H9 (cell line): ENCODE measurements at regions not wholly inside any gene's neighbourhood (a gene's known extent, or its start where the extent isn't known, plus 50 kb on each side); places are given as distances from the start of the nearest gene placed in this dataset.

Experiments
- DNase-seq: peaks from one replicate; pipeline ENCODE4 v3.0.0-alpha.2; 2017
- H2AFZ ChIP-seq: one replicate; pipeline ENCODE4 v1.6.1; 2013; ENCODE audit warnings: mild to moderate bottlenecking, low read length, control low read depth, moderate library complexity
- H2AK5ac ChIP-seq: 2 replicates; pipeline ENCODE4 v1.6.1; 2013; ENCODE audit warnings: low read length, control low read depth, mixed read lengths; ENCODE audit not compliant: insufficient read length
- H2BK120ac ChIP-seq: one replicate; pipeline ENCODE4 v1.6.1; 2013; ENCODE audit warnings: low read depth, mild to moderate bottlenecking, low read length, control low read depth, inconsistent platforms; ENCODE audit not compliant: poor library complexity, severe bottlenecking
- H2BK12ac ChIP-seq: 2 replicates; pipeline ENCODE4 v1.6.1; 2013; ENCODE audit warnings: low read length, control low read depth, mixed read lengths, low read depth; ENCODE audit not compliant: insufficient read length
- H2BK15ac ChIP-seq: 2 replicates; pipeline ENCODE4 v1.6.1; 2013; ENCODE audit warnings: low read depth, low read length, control low read depth
- H2BK20ac ChIP-seq: one replicate; pipeline ENCODE4 v1.6.1; 2013; ENCODE audit warnings: low read depth, mild to moderate bottlenecking, low read length, control low read depth, inconsistent platforms; ENCODE audit not compliant: poor library complexity, severe bottlenecking
- H2BK5ac ChIP-seq: 2 replicates; pipeline ENCODE4 v1.6.1; 2013; ENCODE audit warnings: low read length, control low read depth, mixed read lengths; ENCODE audit not compliant: insufficient read length
- H3K14ac ChIP-seq: 2 replicates; pipeline ENCODE4 v1.6.1; 2013; ENCODE audit warnings: low read length, control low read depth; ENCODE audit not compliant: insufficient read depth
- H3K18ac ChIP-seq: 2 replicates; pipeline ENCODE4 v1.6.1; 2013; ENCODE audit warnings: low read depth, mild to moderate bottlenecking, mixed read lengths, low read length, control low read depth; ENCODE audit not compliant: insufficient read length
- H3K23ac ChIP-seq: 2 replicates; pipeline ENCODE4 v1.6.1; 2013; ENCODE audit warnings: low read length, control low read depth, mixed read lengths, low read depth; ENCODE audit not compliant: insufficient read length
- H3K23me2 ChIP-seq: 2 replicates; pipeline ENCODE4 v1.6.1; 2013; ENCODE audit warnings: low read depth, mild to moderate bottlenecking, mixed read lengths, low read length, control low read depth; ENCODE audit not compliant: insufficient read length, poor library complexity, severe bottlenecking
- H3K27ac ChIP-seq: 2 replicates; pipeline ENCODE4 v1.5.1; 2013; ENCODE audit warnings: low read length, control low read depth, mixed read lengths, low read depth; ENCODE audit not compliant: insufficient read length
- H3K27me3 ChIP-seq: 2 replicates; pipeline ENCODE4 v1.6.1; 2013; ENCODE audit warnings: low read length, control low read depth, inconsistent platforms; ENCODE audit not compliant: insufficient read depth
- H3K4ac ChIP-seq: 2 replicates; pipeline ENCODE4 v1.6.1; 2013; ENCODE audit warnings: low read depth, mild to moderate bottlenecking, control low read depth, inconsistent platforms, low read length, moderate library complexity
- H3K4me1 ChIP-seq: 2 replicates; pipeline ENCODE4 v1.6.1; 2013; ENCODE audit warnings: low read length, control low read depth, inconsistent platforms; ENCODE audit not compliant: insufficient read depth
- H3K4me2 ChIP-seq: 2 replicates; pipeline ENCODE4 v1.6.1; 2013; ENCODE audit warnings: low read length, control low read depth, mixed read lengths; ENCODE audit not compliant: insufficient read length, insufficient read depth
- H3K56ac ChIP-seq: 2 replicates; pipeline ENCODE4 v1.6.1; 2013; ENCODE audit warnings: low read depth, mild to moderate bottlenecking, mixed read lengths, low read length, control low read depth; ENCODE audit not compliant: insufficient read length
- H3K79me1 ChIP-seq: 2 replicates; pipeline ENCODE4 v1.6.1; 2013; ENCODE audit warnings: low read depth, mild to moderate bottlenecking, moderate library complexity, low read length, control low read depth, inconsistent platforms; ENCODE audit not compliant: insufficient read depth, poor library complexity, severe bottlenecking
- H3K79me2 ChIP-seq: 2 replicates; pipeline ENCODE4 v1.6.1; 2013; ENCODE audit warnings: low read length, control low read depth, inconsistent platforms; ENCODE audit not compliant: insufficient read depth
- H3K9ac ChIP-seq: 2 replicates; pipeline ENCODE4 v1.6.1; 2013; ENCODE audit warnings: low read length, control low read depth, mixed read lengths; ENCODE audit not compliant: insufficient read length; ENCODE audit errors: extremely low read depth
- H3K9me3 ChIP-seq: one replicate; pipeline ENCODE4 v1.6.1; 2013; ENCODE audit warnings: low read depth, low read length, inconsistent platforms; ENCODE audit not compliant: control insufficient read depth
- H3T11ph ChIP-seq: one replicate; pipeline ENCODE4 v1.6.1; 2013; ENCODE audit warnings: mild to moderate bottlenecking, low read length, control low read depth, inconsistent platforms
- H4K20me1 ChIP-seq: one replicate; pipeline ENCODE4 v1.6.1; 2013; ENCODE audit not compliant: control insufficient read depth, insufficient read length, insufficient read depth
- H4K5ac ChIP-seq: 2 replicates; pipeline ENCODE4 v1.6.1; 2013; ENCODE audit warnings: low read depth, mild to moderate bottlenecking, mixed read lengths, low read length, control low read depth; ENCODE audit not compliant: insufficient read length
- H4K8ac ChIP-seq: replicated peaks from 2 replicates; pipeline ENCODE4 v1.6.1; 2013; ENCODE audit warnings: low read length, control low read depth, mixed read lengths, low read depth; ENCODE audit not compliant: insufficient read length
- H4K91ac ChIP-seq: 2 replicates; pipeline ENCODE4 v1.6.1; 2013; ENCODE audit warnings: low read depth, mild to moderate bottlenecking, moderate library complexity, mixed read lengths, low read length, control low read depth; ENCODE audit not compliant: insufficient read length
- H3K27ac Mint-ChIP-seq, 3 experiments: 2 replicates in 2 of 3; 3 replicates in 1 of 3; pipeline ENCODE4 v1.8.0; 2020 to 2021; ENCODE audit warnings: mixed read lengths in 3 of 3, mild to moderate bottlenecking in 1 of 3, moderate library complexity in 1 of 3
- H3K27me3 Mint-ChIP-seq: 2 replicates; pipeline ENCODE4 v1.8.0; 2021; ENCODE audit warnings: low read depth, mild to moderate bottlenecking, moderate library complexity, mixed read lengths
- H3K36me3 Mint-ChIP-seq, 3 experiments: 2 replicates in 2 of 3; 3 replicates in 1 of 3; pipeline ENCODE4 v1.8.0; 2020 to 2021; ENCODE audit warnings: low read depth in 3 of 3, mixed read lengths in 3 of 3; ENCODE audit not compliant: insufficient read depth in 1 of 3
- H3K4me1 Mint-ChIP-seq, 2 experiments: 2 replicates each; pipeline ENCODE4 v1.8.0; 2020; ENCODE audit warnings: mixed read lengths in 2 of 2
- H3K4me3 Mint-ChIP-seq, 2 experiments: 2 replicates in 1 of 2; 3 replicates in 1 of 2; pipeline ENCODE4 v1.8.0; 2020 to 2021; ENCODE audit warnings: mild to moderate bottlenecking in 2 of 2, mixed read lengths in 2 of 2, moderate library complexity in 1 of 2
- H3K9me3 Mint-ChIP-seq, 2 experiments: 2 replicates in 1 of 2; 3 replicates in 1 of 2; pipeline ENCODE4 v1.8.0; 2020; ENCODE audit warnings: mild to moderate bottlenecking in 2 of 2, mixed read lengths in 2 of 2, moderate library complexity in 1 of 2
- CTCF ChIP-seq: fragments of 200-600 bp; sonication (generic); conservative IDR thresholded peaks from 3 replicates; pipeline ENCODE4 v1.8.0; 2021; ENCODE audit warnings: antibody characterized with exemption, mild to moderate bottlenecking
- WGBS: extraction: QIAGEN DNeasy Blood & Tissue Kit; methylation state at CpG from one replicate; pipeline ENCODE4 v1.1.7; 2013; ENCODE audit warnings: missing lambda C conversion rate, low lambda C conversion rate, mixed read lengths; ENCODE audit not compliant: insufficient read length; ENCODE audit errors: extremely low coverage; 5-methylcytosine and 5-hydroxymethylcytosine counted together

- Histone ChIP-seq H3K14ac (no peak overlapping the region), H2AK5ac (no peak overlapping the region), H4K91ac (no peak overlapping the region), H3K56ac (no peak overlapping the region), H4K20me1 (no peaks in the 10 kb centered on the region), H3K4ac (no peak overlapping the region), H3K27me3 (no peaks in the 10 kb centered on the region), H3K23ac (no peak overlapping the region), H3K79me1 (no peaks in the 10 kb centered on the region), H3K9me3 (no peaks in the 10 kb centered on the region), H3K18ac (no peak overlapping the region), H3K4me2 (no peak overlapping the region), H2BK12ac (no peak overlapping the region), H3T11ph (no peak overlapping the region), H4K5ac (no peak overlapping the region), H2BK15ac (no peak overlapping the region), H2AFZ (no peak overlapping the region), H3K79me2 (no peaks in the 10 kb centered on the region), H3K23me2 (no peaks in the 10 kb centered on the region), H4K8ac (no peak overlapping the region), H3K9ac (no peak overlapping the region), H3K27ac (no peak overlapping the region), H3K4me1 (no peaks in the 10 kb centered on the region), H2BK5ac (no peak overlapping the region), H2BK20ac (no peak overlapping the region), H2BK120ac (no peak overlapping the region)
- no peaks in the 10 kb centered on the region for H3K27me3 Mint-ChIP-seq
- no peak for DNase-seq
- H3K4me1 Mint-ChIP-seq = peaks cover 13 to 16% of the 10 kb centered on the region in 2 experiments
- no peak for TF ChIP-seq CTCF
- H3K4me3 Mint-ChIP-seq = no peak overlapping the region
- no peak overlapping the region for H3K27ac Mint-ChIP-seq
- no CpG with 5 or more reads among the region's 1 CpG for WGBS
- H3K9me3 Mint-ChIP-seq = peaks cover 2 to 5% of the 10 kb centered on the region in 2 experiments; a peak in 3 of 5 replicates
- peaks cover 0 to 5% (median 4%) of the 10 kb centered on the region in 3 experiments; a peak in 1 of 7 replicates for H3K36me3 Mint-ChIP-seq
Observed at GRCh38 chr6:55955684-55956083, 80.3 kb upstream of the BMP5 start.
